ENCODE measurements at regions not wholly inside any gene's neighbourhood (a gene's known extent, or its start where the extent isn't known, plus 50 kb on each side); places are given as distances from the start of the nearest gene placed in this dataset.

GRCh38 chr13:74871369-74872070 lies 610.4 kb downstream of the TBC1D4 start:
- TF ChIP-seq POLR2A (IDR thresholded peaks at IDR 0.05; ENCODE audit: low read length) (no peak), GATA1 (IDR thresholded peaks at IDR 0.05; ENCODE audit: low read depth, low read length) (no peak)

All from erythroblast (primary cell).